Esophagus squamous epithelium (tissue), 4 donors: ENCODE measurements at regions not wholly inside any gene's neighbourhood (a gene's known extent, or its start where the extent isn't known, plus 50 kb on each side); places are given as distances from the start of the nearest gene placed in this dataset.

Experiments used
- POLR2A ChIP-seq, 4 donors: fragments of 450-650 bp; IDR thresholded peaks; one replicate each; pipeline ENCODE4 v1.6.1; 2017; ENCODE audit warnings: antibody characterized with exemption in 4 of 4, mild to moderate bottlenecking in 4 of 4, moderate library complexity in 3 of 4
- TF ChIP-seq, protein P1 (sequence below), 6 experiments: fragments of 450-650 bp in 4 of 6; fragments of 200-600 bp in 2 of 6; sonication (generic) in 2 of 6; IDR thresholded peaks; one replicate each; pipeline ENCODE4 v1.5.1; 2016 to 2019; ENCODE audit warnings: antibody characterized with exemption in 6 of 6, mild to moderate bottlenecking in 4 of 6, moderate library complexity in 4 of 6

- no peak for TF ChIP-seq POLR2A (IDR thresholded peaks at IDR 0.05)
- TF ChIP-seq, protein P1, sequence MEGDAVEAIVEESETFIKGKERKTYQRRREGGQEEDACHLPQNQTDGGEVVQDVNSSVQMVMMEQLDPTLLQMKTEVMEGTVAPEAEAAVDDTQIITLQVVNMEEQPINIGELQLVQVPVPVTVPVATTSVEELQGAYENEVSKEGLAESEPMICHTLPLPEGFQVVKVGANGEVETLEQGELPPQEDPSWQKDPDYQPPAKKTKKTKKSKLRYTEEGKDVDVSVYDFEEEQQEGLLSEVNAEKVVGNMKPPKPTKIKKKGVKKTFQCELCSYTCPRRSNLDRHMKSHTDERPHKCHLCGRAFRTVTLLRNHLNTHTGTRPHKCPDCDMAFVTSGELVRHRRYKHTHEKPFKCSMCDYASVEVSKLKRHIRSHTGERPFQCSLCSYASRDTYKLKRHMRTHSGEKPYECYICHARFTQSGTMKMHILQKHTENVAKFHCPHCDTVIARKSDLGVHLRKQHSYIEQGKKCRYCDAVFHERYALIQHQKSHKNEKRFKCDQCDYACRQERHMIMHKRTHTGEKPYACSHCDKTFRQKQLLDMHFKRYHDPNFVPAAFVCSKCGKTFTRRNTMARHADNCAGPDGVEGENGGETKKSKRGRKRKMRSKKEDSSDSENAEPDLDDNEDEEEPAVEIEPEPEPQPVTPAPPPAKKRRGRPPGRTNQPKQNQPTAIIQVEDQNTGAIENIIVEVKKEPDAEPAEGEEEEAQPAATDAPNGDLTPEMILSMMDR (IDR thresholded peaks at IDR 0.05): no peak
Measured at GRCh38 chr10:78277314-78278057, 243.8 kb downstream of the RPS24 start.
